NCI-H510A treated with DMSO at 0.1 percent for 48 hours (cell line): ENCODE measurements at regions not wholly inside any gene's neighbourhood (a gene's known extent, or its start where the extent isn't known, plus 50 kb on each side); places are given as distances from the start of the nearest gene placed in this dataset.

Experiments used
- DNase-seq: peaks from one replicate; lab custom pipeline; 2025; lab: John Stamatoyannopoulos, UW

DNA sequence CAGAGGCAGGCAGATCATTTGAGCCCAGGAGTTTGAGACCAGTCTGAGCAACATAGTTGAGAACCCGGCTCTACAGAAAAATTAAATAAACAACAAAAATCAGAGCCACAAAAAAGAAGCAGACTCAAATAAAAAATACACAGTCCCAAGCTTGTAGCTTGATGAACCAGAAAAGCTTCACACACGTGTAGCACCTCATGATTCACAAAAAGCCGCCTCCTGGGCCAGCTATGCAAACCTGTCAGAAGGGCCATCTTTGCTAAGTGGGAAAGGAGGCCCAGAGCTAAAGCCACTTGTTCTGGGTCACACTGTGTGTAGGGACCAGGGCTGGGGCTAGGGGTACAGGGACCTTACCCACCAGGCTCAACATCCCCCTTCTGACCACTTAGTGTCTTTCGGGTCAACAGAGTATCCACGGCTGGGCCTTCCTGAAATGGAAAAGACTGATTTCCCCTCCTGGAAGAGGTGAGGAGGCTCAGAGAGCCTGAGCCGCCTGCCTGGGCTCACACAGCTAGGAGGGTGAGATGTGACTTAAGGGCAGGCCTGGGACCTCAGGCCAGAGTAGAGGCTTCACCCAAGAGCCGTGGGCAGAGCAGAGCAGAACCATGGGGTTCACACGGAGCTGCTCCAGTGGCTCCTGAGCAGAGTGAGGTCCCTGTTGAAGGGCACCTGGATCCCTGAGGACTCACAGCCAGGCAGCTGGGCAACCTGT, 269.6 kb downstream of the PARN start:
- DNase-seq, result no peak

DNA sequence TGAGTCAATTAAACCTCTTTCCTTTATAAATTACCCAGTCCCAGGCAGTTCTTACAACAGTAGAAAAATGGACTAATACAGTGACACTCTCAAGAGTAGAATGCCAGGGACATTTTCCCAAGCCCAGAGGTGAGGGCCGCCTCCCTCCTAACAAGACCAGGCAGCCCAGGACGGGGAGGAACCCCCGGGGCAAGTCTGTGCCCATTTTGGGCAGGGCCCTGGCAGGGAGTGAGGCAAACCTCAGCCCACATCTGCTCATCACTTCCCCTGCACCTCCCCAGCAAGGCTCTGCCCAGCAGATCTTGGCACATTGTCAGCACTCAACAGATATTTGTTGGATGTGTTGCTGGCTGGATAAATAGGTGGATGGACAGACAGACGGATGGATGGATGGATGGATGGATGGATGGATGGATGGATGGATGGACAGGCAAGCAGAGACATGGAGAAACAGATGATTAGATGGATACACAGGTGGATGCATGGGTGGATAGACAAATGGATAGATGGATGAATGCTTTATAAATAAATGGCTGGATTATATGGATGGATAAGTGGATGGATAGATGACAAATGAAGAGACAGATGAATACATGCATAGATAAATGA, 271.3 kb downstream of the PARN start:
- DNase-seq, result no peak

DNA sequence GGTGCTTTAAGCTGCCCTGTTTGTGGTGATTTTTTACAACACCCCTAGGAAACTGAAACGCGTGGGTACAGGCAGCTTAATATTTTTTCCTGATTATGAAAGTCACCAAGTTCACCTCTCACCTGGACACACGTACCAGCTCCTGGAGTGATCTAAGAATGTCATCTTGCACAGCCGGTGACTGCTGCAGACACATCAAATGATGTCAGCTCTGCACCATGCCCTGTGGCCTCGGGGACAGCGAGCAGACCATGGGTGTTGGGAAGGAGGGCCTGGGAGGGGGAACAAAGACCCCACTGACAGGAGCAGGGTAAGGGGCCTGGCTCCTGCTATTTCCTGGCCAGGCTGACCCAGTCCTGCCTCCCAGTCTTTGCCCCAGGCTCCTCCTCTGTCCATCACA, 272.7 kb downstream of the PARN start:
- no peak for DNase-seq

- no peak for DNase-seq
Measured at GRCh38 chr16:14356064-14356463, 274.0 kb downstream of the PARN start.

- no peak for DNase-seq
Measured at GRCh38 chr16:14354561-14355351, 275.3 kb downstream of the PARN start.

GRCh38 chr16:14353340-14353739, 276.7 kb downstream of the PARN start:
- DNase-seq, result no peak

GRCh38 chr16:14351647-14352046, 278.4 kb downstream of the PARN start:
- no peak for DNase-seq

GRCh38 chr16:14350626-14351025, 279.4 kb downstream of the PARN start:
- DNase-seq, result no peak

DNA sequence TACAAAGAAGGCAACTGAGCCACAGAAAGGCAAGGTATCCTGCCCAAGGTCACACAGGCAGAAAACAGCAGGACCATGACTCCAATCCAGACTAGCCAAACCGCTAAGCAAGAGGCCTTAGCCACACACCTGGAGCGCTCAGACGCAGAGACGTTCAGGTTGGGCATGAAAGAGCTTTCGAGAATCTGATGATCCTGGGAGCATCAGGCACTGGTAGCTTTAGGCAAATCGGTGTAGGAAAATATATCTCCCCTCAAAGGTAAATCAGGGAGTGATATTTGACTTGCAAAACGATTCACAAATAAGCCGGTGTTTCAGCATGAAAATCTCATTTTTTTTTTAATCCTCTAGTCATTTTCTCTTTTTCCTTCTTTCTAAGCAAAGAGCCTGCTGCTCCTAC, 279.0 kb downstream of the MRTFB start:
- no peak for DNase-seq

DNA sequence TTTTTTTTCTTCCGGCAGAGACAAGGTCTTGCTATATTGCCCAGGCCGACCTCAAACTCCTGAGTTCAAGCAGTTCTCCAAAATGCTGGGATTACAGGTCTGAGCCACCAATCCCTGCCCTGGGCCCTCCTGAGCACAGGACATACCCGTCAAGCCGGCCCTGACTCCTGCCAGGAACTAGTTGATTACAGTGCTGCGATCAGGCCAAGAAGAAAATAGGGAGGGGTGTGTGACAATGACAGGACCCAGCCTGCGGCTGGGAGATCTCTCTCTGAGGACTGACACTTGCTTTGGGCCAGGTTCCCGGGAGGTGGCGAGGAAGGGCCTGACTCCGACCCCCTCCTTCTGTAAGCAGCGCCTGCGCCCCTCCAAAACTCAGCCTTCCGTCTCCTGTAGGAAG, 276.6 kb downstream of the MRTFB start:
- DNase-seq, result no peak

GRCh38 chr16:14346278-14347142, 275.4 kb downstream of the MRTFB start:
- no peak for DNase-seq

DNA sequence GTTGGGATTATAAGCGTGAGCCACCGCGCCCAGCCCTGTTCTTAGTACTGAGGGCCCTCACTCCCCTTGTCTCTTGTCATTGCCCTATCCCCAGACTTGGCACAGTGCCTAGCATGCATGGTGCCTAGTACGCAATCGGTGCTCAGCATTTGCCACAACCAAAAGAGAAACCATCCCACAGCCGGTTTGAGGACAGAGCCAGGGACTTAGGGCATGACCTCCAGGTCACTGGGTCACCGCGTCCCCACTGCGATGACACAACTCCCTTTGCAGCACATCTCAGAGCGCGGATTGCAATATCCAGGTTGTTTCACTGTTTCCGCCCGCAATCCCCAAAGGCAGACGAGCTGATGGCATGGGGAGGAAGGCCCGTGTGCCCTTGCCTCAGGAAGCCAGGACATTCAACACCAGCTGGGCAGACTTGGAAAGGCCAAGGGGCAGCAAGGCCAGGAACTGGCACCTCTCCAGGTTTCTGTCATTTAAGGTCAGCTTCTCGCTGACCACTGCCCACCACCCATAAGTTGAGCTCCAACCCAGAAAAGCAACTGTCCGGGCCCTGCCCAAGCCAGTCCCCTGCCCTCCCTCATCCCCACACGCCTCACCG, 274.5 kb downstream of the MRTFB start:
- DNase-seq, result no peak

GRCh38 chr16:14344945-14345344, 273.8 kb downstream of the MRTFB start:
- DNase-seq, result no peak

- DNase-seq, result no peak
Measured at GRCh38 chr16:14344292-14344691, 273.2 kb downstream of the MRTFB start.

DNA sequence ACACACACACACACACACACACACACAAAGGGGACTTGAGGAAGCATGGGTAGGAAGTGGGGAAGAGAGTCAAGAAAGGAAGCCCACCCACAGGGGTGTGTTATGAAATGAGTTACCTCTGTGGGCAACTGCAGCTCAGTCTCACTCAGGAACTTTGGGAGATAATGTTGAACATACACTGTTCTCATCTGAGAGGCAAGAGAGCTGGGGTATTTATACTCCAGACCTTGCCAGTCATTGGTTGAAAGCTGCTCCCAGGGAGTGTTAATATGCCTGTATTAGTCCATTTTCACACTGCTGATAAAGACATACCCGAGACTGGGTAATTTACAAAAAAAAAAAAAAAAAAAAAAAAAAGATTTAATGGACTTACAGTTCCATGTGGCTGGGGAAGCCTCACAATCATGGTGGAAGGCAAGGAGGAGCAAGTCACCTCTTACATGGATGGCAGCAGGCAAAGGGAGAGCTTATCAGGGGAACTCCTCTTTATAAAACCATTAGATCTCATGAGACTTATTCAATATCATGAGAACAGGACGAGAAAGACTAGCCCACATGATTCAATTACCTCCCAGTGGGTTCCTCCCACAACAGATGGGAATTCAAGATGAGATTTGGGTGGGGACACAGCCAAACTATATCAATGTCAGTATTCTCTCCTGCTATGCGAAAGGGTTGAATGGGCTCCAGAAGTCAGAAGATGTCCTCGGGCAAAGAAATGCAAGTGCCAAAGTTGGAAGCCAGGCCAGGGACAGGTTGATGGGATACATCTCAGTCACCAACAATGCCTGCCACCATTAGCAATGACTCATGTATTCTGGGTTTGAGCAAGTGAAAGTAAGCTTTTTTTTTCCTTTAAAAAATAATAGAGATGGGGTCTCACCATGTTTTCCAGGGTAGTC, 270.5 kb downstream of the MRTFB start:
- no peak for DNase-seq

GRCh38 chr16:14339694-14340093, 268.6 kb downstream of the MRTFB start:
- DNase-seq, result no peak

DNA sequence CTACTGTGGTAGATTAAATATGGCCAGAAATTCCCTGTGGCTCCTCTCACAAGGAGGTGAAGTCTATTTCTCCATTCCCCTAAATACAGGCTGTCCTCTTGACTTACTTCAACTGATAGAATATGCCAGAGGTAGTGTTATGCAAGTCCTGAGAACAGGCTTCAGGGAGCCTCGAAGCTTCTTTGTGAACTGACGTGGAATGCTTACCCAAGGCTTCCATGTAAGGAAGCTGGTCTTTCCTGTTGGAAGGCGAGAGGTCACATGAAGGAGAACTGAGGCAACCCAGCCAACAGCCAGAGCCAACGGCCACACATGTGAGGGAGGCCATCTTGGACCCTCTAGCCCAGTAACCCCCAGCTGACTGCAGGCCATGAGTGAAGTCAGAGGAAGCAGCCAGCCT, 267.9 kb downstream of the MRTFB start:
- no peak for DNase-seq

DNA sequence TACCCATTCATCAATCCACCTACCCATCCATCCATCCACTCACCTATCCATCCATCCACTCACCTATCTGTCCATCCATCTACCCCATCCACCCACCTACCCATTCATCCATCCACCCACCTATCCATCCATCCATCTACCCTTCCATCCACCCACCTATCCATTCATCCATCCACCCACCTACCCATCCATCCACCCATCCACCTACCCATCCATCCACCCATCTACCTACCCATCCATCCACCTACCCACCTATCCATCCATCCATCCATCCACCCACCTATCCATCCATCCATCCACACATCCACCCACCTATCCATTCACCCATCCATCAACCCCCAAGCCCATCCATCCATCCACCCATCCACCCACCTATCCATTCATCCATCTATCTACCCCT, 267.1 kb downstream of the MRTFB start:
- DNase-seq, result no peak

GRCh38 chr16:14337303-14338191, 266.4 kb downstream of the MRTFB start:
- DNase-seq, result peak; percentile 21

DNA sequence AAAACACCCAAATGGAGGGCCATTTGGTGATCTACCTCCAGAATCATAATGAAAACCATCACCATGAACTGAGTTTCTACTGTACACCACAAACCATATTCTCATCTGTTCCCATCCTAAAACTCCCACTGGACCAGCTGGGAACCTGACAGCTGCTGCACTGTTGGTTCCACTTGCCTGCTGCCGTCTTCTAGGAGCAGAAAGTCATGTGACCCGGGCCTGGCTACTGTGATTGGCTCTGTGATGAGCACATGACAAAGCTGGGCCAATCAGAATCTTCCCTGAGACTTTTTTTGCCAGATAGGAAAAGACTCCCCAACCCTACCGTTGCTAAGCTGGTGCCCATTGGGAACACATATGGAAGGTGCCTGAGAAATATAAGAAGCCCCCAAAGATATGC, 264.2 kb downstream of the MRTFB start:
- no peak for DNase-seq
